ENCODE measurements at regions not wholly inside any gene's neighbourhood (a gene's known extent, or its start where the extent isn't known, plus 50 kb on each side); places are given as distances from the start of the nearest gene placed in this dataset.

GRCh38 chr7:50957431-50957830 is 174.7 kb upstream of the GRB10 start:
- TF ChIP-seq CTCF (IDR thresholded peaks at IDR 0.05) (no peak), NR3C1 (CRISPR knock-in tag; conservative IDR thresholded peaks at IDR 0.05; ENCODE audit: low read depth) (no peak), CREM (CRISPR knock-in tag; IDR thresholded peaks at IDR 0.05) (no peak), STAT6 (CRISPR knock-in tag; conservative IDR thresholded peaks at IDR 0.05; ENCODE audit: low read depth) (no peak), SP1 (CRISPR knock-in tag; conservative IDR thresholded peaks at IDR 0.05) (no peak), AFF4 (CRISPR knock-in tag; IDR thresholded peaks at IDR 0.05; ENCODE audit: borderline replicate concordance) (no peak), ZNF317 (CRISPR knock-in tag; IDR thresholded peaks at IDR 0.05; ENCODE audit: borderline replicate concordance, low read depth) (no peak), ZNF416 (CRISPR knock-in tag; IDR thresholded peaks at IDR 0.05) (no peak), ZNF121 (CRISPR knock-in tag; IDR thresholded peaks at IDR 0.05) (no peak), USF1 (CRISPR knock-in tag; IDR thresholded peaks at IDR 0.05) (no peak), CREB1 (CRISPR knock-in tag; IDR thresholded peaks at IDR 0.05) (no peak), ATF3 (CRISPR knock-in tag; conservative IDR thresholded peaks at IDR 0.05) (no peak)

Measured in WTC11 (cell line).